ENCODE measurements at regions not wholly inside any gene's neighbourhood (a gene's known extent, or its start where the extent isn't known, plus 50 kb on each side); places are given as distances from the start of the nearest gene placed in this dataset.

DNA sequence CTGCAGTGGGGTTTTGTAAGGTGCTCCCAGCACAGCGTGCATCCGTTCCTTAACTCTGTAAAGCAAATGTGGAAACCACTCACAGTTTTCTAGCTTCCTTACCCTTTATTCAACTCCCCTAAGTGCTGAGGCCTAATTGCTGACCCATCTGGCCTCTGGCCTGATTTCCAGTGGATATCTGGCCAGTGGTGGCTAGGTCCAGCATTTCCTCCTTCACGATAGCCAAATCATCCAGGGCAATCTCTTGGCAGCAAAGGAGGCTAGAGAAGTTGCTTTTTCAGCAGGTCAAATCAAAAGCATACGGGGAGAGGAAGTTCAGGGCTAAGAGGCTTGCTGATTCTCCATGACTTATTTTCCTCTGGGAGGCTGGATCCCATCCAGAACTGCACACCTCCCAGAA lies 286.3 kb upstream of the VLDLR start:
- TF ChIP-seq, protein P1, sequence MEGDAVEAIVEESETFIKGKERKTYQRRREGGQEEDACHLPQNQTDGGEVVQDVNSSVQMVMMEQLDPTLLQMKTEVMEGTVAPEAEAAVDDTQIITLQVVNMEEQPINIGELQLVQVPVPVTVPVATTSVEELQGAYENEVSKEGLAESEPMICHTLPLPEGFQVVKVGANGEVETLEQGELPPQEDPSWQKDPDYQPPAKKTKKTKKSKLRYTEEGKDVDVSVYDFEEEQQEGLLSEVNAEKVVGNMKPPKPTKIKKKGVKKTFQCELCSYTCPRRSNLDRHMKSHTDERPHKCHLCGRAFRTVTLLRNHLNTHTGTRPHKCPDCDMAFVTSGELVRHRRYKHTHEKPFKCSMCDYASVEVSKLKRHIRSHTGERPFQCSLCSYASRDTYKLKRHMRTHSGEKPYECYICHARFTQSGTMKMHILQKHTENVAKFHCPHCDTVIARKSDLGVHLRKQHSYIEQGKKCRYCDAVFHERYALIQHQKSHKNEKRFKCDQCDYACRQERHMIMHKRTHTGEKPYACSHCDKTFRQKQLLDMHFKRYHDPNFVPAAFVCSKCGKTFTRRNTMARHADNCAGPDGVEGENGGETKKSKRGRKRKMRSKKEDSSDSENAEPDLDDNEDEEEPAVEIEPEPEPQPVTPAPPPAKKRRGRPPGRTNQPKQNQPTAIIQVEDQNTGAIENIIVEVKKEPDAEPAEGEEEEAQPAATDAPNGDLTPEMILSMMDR (IDR thresholded peaks at IDR 0.05) = no peak
- no peak for TF ChIP-seq POLR2A (IDR thresholded peaks at IDR 0.05)
